ENCODE measurements at regions not wholly inside any gene's neighbourhood (a gene's known extent, or its start where the extent isn't known, plus 50 kb on each side); places are given as distances from the start of the nearest gene placed in this dataset.

DNA sequence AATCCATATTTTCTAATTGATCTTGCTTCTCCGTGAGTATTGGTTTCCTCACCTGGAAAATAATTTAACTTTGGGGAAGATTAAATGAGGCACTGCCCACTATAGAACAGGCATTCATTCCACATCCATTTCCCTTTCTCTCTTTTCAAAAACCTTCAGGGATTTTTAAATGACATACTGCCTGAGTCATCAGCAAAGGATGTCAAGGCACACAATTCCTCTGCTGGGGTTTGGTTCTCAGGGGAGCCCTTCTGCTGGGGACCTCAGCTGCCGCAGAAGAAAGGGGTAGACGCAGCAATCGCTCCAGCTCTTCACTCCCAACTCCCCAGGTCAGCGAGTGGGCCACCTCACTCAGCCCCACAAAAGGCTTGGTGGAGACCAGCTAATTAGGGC is 90.7 kb upstream of the BACH2 start:
- intact Hi-C loops (cut with micrococcal nuclease) = no loop called here
- Histone ChIP-seq H2AFZ (ENCODE audit: insufficient read depth, low read depth, low read length, poor library complexity, severe bottlenecking) (no peak overlapping the region), H3K27ac (ENCODE audit: low read depth in 1 of 2, low read length in 2 of 2) (no peak overlapping the region), H3K9me3 (replicated peaks in 1 of 2; ENCODE audit: control insufficient read depth in 1 of 2, insufficient read depth in 1 of 2, low read length in 2 of 2) (no peaks in the 10 kb centered on the region), H3K79me2 (ENCODE audit: insufficient read depth, low read length) (no peaks in the 10 kb centered on the region), H3K4me2 (replicated peaks; ENCODE audit: extremely low read depth, low read length, poor library complexity, severe bottlenecking) (no peak overlapping the region), H3K27me3 (ENCODE audit: control insufficient read depth in 2 of 2, insufficient read depth in 2 of 2, low read length in 2 of 2) (no peaks in the 10 kb centered on the region), H3K36me3 (replicated peaks in 1 of 2; ENCODE audit: control insufficient read depth in 1 of 2, insufficient read depth in 2 of 2, low read length in 2 of 2) (no peaks in the 10 kb centered on the region), H4K20me1 (ENCODE audit: insufficient read depth, low read length) (no peaks in the 10 kb centered on the region), H3K9ac (ENCODE audit: insufficient read depth, low read length, poor library complexity, severe bottlenecking) (no peak overlapping the region), H3K4me3 (replicated peaks in 1 of 3; ENCODE audit: low read depth in 2 of 3, low read length in 3 of 3) (no peak overlapping the region), H3K4me1 (ENCODE audit: control insufficient read depth in 1 of 2, insufficient read depth in 2 of 2, low read length in 2 of 2) (no peaks in the 10 kb centered on the region)
- H3K27me3 Mint-ChIP-seq (ENCODE audit: low read depth in 3 of 3) = peaks cover 0 to 3% (median 2%) of the 10 kb centered on the region in 3 donors
- H3K4me1 Mint-ChIP-seq = peaks cover 3% of the 10 kb centered on the region
- no peak for DNase-seq
- H3K4me3 Mint-ChIP-seq = no peak overlapping the region
- TF ChIP-seq, protein P1, sequence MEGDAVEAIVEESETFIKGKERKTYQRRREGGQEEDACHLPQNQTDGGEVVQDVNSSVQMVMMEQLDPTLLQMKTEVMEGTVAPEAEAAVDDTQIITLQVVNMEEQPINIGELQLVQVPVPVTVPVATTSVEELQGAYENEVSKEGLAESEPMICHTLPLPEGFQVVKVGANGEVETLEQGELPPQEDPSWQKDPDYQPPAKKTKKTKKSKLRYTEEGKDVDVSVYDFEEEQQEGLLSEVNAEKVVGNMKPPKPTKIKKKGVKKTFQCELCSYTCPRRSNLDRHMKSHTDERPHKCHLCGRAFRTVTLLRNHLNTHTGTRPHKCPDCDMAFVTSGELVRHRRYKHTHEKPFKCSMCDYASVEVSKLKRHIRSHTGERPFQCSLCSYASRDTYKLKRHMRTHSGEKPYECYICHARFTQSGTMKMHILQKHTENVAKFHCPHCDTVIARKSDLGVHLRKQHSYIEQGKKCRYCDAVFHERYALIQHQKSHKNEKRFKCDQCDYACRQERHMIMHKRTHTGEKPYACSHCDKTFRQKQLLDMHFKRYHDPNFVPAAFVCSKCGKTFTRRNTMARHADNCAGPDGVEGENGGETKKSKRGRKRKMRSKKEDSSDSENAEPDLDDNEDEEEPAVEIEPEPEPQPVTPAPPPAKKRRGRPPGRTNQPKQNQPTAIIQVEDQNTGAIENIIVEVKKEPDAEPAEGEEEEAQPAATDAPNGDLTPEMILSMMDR (IDR thresholded peaks at IDR 0.05) = no peak
- H3K27ac Mint-ChIP-seq = no peak overlapping the region
- H3K9me3 Mint-ChIP-seq = no peaks in the 10 kb centered on the region
- no CpG with 5 or more reads among the region's 5 CpGs for WGBS (ENCODE audit: insufficient coverage)
- no peaks in the 10 kb centered on the region for H3K36me3 Mint-ChIP-seq

DNA sequence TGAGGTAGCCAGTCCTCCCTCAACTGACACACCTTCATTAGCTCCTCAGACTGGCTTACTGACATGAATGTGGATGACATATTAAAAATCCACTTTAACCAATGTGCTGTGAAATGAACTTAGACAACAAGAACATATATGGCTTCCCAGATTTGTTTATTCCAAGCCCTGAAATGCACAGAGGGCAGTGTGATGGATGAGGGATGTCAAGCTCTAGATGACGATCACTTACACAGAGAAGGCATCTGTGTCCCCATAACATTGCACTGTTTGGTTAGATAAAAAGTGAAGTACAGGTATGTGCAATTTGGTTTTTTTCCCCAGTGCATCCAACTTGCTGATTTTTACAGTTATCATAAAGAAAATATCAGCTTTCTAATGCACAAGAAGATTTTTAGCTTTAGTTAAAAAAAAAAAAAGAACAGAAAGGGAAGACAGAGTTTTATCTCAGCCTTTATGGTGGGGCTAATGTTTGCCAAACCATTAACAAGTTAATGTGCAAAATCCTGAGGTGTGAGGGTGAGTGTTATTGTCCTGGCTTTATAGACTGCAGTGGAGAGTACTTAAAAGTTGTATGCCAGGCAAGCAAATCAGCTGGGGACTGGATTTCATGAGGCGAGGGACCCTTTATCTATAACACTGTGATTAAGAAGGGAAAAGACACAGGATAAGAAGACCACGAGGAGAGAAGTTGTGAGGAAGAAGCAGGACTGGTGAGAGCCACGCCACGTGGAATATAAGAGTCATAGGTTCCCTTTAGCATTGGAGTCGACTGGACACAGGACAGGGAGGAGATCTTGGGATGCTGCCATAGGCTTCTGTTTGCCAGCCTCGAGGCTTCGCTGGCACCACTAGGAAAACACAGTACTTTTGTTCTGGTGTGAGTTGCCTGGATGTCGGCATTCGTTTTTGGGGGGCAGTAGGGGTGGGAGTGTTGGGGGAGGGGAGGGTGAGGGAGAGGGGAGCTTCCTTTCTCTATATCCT is 90.0 kb upstream of the BACH2 start:
- peaks cover 3% of the 10 kb centered on the region for H3K4me1 Mint-ChIP-seq
- H3K4me3 Mint-ChIP-seq = no peak overlapping the region
- TF ChIP-seq, protein P1 (IDR thresholded peaks at IDR 0.05) = no peak
- H3K27me3 ChIP-seq (ENCODE audit: control insufficient read depth in 2 of 2, insufficient read depth in 2 of 2, low read length in 2 of 2) = no peaks in the 10 kb centered on the region
- intact Hi-C loops (cut with micrococcal nuclease) = no loop called here
- no peak overlapping the region for H3K27ac ChIP-seq (ENCODE audit: low read depth in 1 of 2, low read length in 2 of 2)
- H4K20me1 ChIP-seq (ENCODE audit: insufficient read depth, low read length) = no peaks in the 10 kb centered on the region
- no peaks in the 10 kb centered on the region for H3K36me3 ChIP-seq (replicated peaks in 1 of 2; ENCODE audit: control insufficient read depth in 1 of 2, insufficient read depth in 2 of 2, low read length in 2 of 2)
- peaks cover 0 to 3% (median 0%) of the 10 kb centered on the region in 3 donors for H3K27me3 Mint-ChIP-seq (ENCODE audit: low read depth in 3 of 3)
- H3K4me2 ChIP-seq (replicated peaks; ENCODE audit: extremely low read depth, low read length, poor library complexity, severe bottlenecking) = no peak overlapping the region
- H2AFZ ChIP-seq (ENCODE audit: insufficient read depth, low read depth, low read length, poor library complexity, severe bottlenecking) = no peak overlapping the region
- WGBS (ENCODE audit: insufficient coverage) = 83% methylated on average over 4 of the region's 10 CpGs
- H3K79me2 ChIP-seq (ENCODE audit: insufficient read depth, low read length) = no peaks in the 10 kb centered on the region
- DNase-seq = no peak
- no peaks in the 10 kb centered on the region for H3K36me3 Mint-ChIP-seq
- H3K9me3 Mint-ChIP-seq = no peaks in the 10 kb centered on the region
- H3K4me3 ChIP-seq (replicated peaks in 1 of 3; ENCODE audit: low read depth in 2 of 3, low read length in 3 of 3) = no peak overlapping the region
- H3K4me1 ChIP-seq (ENCODE audit: control insufficient read depth in 1 of 2, insufficient read depth in 2 of 2, low read length in 2 of 2) = no peaks in the 10 kb centered on the region
- H3K27ac Mint-ChIP-seq = peak overlapping the region in 1 of 7 donors; percentile 47
- H3K9ac ChIP-seq (ENCODE audit: insufficient read depth, low read length, poor library complexity, severe bottlenecking) = no peak overlapping the region
- no peaks in the 10 kb centered on the region for H3K9me3 ChIP-seq (replicated peaks in 1 of 2; ENCODE audit: control insufficient read depth in 1 of 2, insufficient read depth in 1 of 2, low read length in 2 of 2)

Measured in CD14-positive monocyte (primary cell).